ENCODE measurements at regions not wholly inside any gene's neighbourhood (a gene's known extent, or its start where the extent isn't known, plus 50 kb on each side); places are given as distances from the start of the nearest gene placed in this dataset.
"Not testable (repeated sequence)": the region's sequence is repeated elsewhere in the genome, so short reads cannot be mapped to it uniquely, and the experiment has no call there.

GRCh38 chr21:14058566-14058965 is 152.2 kb downstream of the LIPI start:
- no peak for DNase-seq (ENCODE audit: low read depth)

- DNase-seq (ENCODE audit: low read depth) = peak; percentile 60
These were observed 152.8 kb downstream of the LIPI start for GRCh38 chr21:14057841-14058481.

DNA sequence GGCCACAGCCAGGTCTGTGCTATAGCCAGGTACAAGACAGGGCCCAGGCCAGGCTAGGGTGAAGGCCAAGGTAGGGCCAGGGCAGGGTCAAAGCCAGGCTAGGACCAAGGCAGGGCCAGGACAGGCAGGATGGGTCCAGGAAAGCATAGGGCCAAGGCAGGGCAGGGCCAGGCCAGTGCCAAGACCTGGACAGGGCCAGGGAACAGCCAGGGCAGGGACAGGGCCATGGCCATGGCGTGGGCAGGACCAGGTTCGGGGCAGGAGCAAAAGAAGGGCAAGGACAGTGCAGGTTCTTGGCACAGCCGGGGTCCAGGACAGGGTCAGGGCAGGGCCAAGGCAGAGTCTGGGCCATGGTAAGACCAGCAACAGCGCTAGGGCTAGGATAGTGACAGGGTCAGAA is 153.4 kb downstream of the LIPI start:
- DNase-seq (ENCODE audit: low read depth) = no peak

- no peak for DNase-seq (ENCODE audit: low read depth)
These were observed 154.0 kb downstream of the LIPI start for GRCh38 chr21:14056771-14057191.

GRCh38 chr21:14055746-14056515 is 154.8 kb downstream of the LIPI start:
- DNase-seq (ENCODE audit: low read depth) = not testable (repeated sequence)

- DNase-seq (ENCODE audit: low read depth) = no peak
These were observed 156.1 kb downstream of the LIPI start for GRCh38 chr21:14054682-14055081.

- no peak for DNase-seq (ENCODE audit: low read depth)
These were observed 160.6 kb downstream of the LIPI start for GRCh38 chr21:14050121-14050520.

DNA sequence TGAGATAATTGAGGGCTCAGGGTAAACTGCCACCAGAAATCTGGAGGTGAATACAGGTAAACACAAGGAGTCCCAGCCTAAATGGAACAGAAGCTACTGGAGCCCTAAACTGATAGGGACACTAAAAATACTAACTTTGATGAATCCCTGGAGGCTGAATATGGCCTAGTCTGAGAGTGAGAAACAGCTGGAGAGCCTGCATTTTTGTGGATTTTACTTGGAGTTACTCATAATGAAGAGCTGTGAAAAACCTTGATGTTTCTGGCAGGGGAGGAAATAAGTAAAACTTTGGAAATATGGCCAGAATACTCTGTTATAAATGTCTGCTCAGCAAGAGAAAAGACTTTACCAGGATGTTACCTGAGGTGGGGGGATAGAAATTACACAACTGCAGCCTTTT is 164.4 kb downstream of the LIPI start:
- DNase-seq (ENCODE audit: low read depth) = no peak

DNA sequence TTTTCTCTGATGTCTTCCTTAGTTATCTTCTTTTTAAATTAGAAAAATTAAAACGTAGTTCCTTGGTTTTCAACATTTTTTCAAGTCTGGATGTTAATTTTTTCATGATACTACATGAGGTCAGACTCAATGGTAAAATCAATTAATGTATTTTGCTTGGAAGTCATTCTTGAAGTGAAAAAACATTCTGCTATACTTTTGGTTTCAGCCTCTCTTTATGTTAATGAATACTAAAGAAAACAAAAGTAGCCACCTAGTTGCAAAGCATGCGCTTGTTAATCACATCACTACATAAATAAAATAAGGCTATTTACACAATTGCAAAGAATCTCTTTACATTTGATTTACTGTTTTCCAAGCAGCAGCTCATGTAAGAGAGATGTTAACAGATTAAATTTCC is 170.4 kb downstream of the LIPI start:
- DNase-seq (ENCODE audit: low read depth) = no peak

- peak; percentile 22 for DNase-seq (ENCODE audit: low read depth)
These were observed 182.1 kb downstream of the LIPI start for GRCh38 chr21:14028619-14029018.

- peak; percentile 94 for DNase-seq (ENCODE audit: low read depth)
These were observed 183.4 kb downstream of the LIPI start for GRCh38 chr21:14027235-14027869.

GRCh38 chr21:14020108-14020507 is 190.6 kb downstream of the LIPI start:
- not testable (repeated sequence) for DNase-seq (ENCODE audit: low read depth)

DNA sequence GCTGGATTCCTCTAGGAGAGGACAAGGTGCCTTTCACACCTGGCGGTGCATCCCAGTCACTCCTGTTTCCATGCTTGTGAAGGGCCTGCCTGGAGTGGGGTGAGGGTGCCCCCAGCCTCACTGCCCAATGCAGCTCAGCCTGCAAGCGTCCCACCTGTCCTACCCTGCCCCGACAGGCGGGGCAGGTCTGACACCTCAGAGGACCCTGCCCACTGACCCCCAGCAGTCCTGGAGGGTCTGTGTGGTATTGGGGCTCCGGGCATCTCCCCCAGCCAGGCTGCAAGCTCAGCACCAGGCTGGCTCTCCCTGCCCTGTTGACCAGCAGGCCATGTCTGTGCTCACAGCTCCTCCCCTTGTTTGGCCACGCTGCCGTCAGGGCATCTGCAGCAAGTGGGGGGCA is 194.9 kb downstream of the LIPI start:
- DNase-seq (ENCODE audit: low read depth) = not testable (repeated sequence)

GRCh38 chr21:14013623-14014498 is 196.9 kb downstream of the LIPI start:
- not testable (repeated sequence) for DNase-seq (ENCODE audit: low read depth)

- DNase-seq (ENCODE audit: low read depth) = no peak
These were observed 197.6 kb downstream of the LIPI start for GRCh38 chr21:14013056-14013603.

- DNase-seq (ENCODE audit: low read depth) = no peak
These were observed 198.3 kb downstream of the LIPI start for GRCh38 chr21:14012409-14012808.

DNA sequence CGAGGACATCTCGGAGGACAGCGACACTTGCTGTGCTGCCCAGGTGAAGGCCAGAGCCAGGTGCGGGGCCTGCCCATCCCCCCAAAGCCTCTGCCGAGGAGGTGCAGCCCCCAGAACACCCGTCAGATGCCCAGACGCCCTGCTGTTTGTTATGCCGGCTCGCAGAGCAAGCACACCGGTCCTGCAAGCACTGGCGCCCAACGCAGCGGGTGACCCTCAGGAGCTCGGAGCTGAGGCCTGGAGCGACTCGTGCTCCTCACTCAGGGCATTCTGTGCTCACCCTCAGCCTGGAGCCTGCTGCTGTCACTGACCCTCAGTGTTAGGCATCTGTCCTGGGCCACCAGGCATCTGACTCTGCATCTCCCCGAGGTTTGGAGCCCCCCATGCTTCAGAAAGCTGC is 199.0 kb downstream of the LIPI start:
- not testable (repeated sequence) for DNase-seq (ENCODE audit: low read depth)

- not testable (repeated sequence) for DNase-seq (ENCODE audit: low read depth)
These were observed 199.6 kb downstream of the LIPI start for GRCh38 chr21:14011149-14011548.

DNA sequence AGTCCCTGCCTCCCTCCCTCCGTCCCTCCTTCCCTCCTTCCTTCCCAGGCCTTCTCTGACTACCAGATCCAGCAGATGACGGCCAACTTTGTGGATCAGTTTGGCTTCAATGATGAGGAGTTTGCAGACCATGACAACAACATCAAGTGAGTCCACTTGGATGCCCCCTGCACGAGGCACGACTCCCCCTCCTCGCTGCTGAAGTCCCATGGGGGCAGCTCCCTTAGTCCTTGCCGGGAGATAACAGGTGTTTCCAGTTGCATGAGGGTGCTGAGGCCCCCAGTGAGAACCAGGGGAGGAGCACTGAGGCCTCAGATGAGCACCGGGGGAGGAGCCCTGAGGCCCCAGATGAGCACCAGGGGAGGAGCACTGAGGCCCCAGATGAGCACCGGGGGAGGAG is 200.0 kb downstream of the LIPI start:
- DNase-seq (ENCODE audit: low read depth) = no peak

DNA sequence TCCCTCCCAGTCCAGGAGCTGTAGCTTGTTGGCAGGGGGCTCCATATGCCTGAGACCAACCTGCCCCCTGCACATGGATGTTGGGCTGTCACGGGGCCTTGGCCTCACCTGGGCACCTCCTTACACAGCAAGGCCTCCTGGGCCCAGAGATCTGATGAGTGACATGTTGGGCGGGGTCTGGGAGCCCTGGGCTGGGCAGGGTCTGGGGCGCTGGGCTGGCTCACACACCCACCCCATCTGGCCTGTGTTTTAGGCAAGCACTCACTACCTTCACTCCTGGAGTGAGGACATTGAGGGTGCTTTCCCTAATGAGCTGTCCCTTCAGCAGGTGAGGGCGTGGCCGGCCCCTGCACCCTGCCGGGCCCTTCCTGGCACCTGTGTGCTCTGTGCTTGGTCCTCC is 200.8 kb downstream of the LIPI start:
- DNase-seq (ENCODE audit: low read depth) = not testable (repeated sequence)

- not testable (repeated sequence) for DNase-seq (ENCODE audit: low read depth)
These were observed 201.3 kb downstream of the LIPI start for GRCh38 chr21:14009238-14009981.
